ENCODE measurements at regions not wholly inside any gene's neighbourhood (a gene's known extent, or its start where the extent isn't known, plus 50 kb on each side); places are given as distances from the start of the nearest gene placed in this dataset.

DNA sequence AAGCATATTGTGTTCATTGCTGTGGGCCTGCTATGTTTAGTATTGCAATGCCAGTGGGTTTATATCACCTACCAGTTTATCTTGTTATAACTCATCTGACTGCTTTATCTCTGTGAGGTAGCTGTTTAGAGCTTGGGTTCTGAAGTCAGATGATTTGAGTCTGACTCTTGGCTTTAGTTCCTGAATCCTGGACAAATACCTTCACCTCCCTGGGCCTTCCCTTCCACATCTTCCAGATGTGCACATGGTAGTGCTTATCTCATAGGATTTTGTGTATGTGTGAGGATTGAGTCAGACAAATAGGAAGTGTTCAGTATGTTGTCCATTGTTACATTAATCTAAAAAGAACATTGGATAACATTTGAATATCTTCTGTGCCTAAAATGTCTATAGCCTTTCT is 63.5 kb upstream of the ANKRD10 start (continued):
- TF ChIP-seq FOXP1 (CRISPR knock-in tag; IDR thresholded peaks at IDR 0.05; ENCODE audit: borderline replicate concordance) (no peak), ZNF232 (CRISPR knock-in tag; IDR thresholded peaks at IDR 0.05) (no peak), TP53 (CRISPR knock-in tag; IDR thresholded peaks at IDR 0.05) (no peak), HMGA2 (CRISPR knock-in tag; IDR thresholded peaks at IDR 0.05) (no peak), NR1H2 (CRISPR knock-in tag; IDR thresholded peaks at IDR 0.05) (no peak), NFYB (CRISPR knock-in tag; conservative IDR thresholded peaks at IDR 0.05; ENCODE audit: low read depth) (no peak)
- TF ChIP-seq, protein P1, sequence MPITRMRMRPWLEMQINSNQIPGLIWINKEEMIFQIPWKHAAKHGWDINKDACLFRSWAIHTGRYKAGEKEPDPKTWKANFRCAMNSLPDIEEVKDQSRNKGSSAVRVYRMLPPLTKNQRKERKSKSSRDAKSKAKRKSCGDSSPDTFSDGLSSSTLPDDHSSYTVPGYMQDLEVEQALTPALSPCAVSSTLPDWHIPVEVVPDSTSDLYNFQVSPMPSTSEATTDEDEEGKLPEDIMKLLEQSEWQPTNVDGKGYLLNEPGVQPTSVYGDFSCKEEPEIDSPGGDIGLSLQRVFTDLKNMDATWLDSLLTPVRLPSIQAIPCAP (CRISPR knock-in tag; IDR thresholded peaks at IDR 0.05): no peak

DNA sequence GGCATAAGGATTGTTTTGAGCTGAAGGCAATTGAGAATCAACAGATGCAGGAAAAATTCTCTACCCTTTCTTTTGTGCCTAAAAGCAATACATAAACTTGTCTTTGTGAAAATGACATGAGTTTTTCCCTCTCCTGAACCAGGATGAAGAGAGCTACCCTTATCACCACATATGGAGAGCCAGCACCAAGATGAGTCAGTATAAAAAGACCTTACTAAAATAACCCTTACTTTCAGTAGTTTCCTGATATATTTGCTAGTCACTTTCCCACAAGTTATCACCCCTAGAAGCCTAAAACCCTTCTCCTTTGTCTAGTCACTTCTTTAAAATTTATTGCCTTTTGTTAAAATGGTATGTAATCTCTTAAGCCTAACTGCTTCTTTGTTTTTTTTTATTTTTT is 61.9 kb upstream of the ANKRD10 start:
- H3K9me3 Mint-ChIP-seq: peaks cover 48% of the 10 kb centered on the region
- no peak overlapping the region for H3K27ac Mint-ChIP-seq
- ChIA-PET POLR2A (no interaction called here), CTCF (no interaction called here)
- H3K4me3 Mint-ChIP-seq: no peak overlapping the region
- H3K27me3 Mint-ChIP-seq (ENCODE audit: low read depth): peaks cover 11% of the 10 kb centered on the region
- TF ChIP-seq TCF7 (CRISPR knock-in tag; IDR thresholded peaks at IDR 0.05; ENCODE audit: low read depth): no peak
- TF ChIP-seq, protein P2, sequence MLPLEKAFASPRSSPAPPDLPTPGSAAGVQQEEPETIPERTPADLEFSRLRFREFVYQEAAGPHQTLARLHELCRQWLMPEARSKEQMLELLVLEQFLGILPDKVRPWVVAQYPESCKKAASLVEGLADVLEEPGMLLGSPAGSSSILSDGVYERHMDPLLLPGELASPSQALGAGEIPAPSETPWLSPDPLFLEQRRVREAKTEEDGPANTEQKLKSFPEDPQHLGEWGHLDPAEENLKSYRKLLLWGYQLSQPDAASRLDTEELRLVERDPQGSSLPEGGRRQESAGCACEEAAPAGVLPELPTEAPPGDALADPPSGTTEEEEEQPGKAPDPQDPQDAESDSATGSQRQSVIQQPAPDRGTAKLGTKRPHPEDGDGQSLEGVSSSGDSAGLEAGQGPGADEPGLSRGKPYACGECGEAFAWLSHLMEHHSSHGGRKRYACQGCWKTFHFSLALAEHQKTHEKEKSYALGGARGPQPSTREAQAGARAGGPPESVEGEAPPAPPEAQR (CRISPR knock-in tag; IDR thresholded peaks at IDR 0.05): no peak
- TF ChIP-seq NR2C2 (CRISPR knock-in tag; IDR thresholded peaks at IDR 0.05): no peak
- TF ChIP-seq ZNF263 (CRISPR knock-in tag; IDR thresholded peaks at IDR 0.05; ENCODE audit: low read depth): no peak
- TF ChIP-seq, protein P3, sequence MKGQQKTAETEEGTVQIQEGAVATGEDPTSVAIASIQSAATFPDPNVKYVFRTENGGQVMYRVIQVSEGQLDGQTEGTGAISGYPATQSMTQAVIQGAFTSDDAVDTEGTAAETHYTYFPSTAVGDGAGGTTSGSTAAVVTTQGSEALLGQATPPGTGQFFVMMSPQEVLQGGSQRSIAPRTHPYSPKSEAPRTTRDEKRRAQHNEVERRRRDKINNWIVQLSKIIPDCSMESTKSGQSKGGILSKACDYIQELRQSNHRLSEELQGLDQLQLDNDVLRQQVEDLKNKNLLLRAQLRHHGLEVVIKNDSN (CRISPR knock-in tag; IDR thresholded peaks at IDR 0.05): no peak
- TF ChIP-seq, protein P4, sequence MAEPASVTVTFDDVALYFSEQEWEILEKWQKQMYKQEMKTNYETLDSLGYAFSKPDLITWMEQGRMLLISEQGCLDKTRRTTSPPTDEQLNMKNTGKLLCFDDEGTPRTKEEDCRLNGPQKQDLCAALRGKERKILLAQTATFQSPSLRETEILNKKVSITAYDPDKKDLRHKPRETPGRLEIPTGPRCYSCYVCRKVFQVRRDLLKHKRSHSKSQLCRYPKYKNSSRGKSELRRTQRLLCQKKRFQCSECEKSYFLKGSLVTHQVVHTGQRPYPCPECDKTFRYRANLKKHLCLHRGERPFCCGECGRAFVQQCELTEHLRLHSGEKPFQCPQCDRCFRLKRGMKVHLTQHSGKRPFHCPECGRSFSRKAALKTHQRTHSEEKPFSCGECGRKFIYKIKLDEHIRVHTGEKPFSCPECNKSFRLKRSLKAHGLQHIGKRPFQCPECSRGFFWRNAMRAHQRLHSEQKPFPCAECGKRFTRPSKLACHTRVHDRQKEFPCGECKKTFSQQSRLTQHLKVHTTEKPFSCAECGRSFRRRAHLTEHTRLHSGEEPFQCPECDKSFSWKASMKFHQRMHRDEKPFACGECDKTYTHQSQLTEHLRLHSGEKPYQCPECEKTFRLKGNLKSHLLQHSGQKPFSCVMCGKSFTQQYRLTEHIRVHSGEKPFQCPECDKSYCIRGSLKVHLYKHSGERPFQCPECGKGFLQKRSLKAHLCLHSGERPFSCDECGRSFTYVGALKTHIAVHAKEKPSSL (CRISPR knock-in tag; conservative IDR thresholded peaks at IDR 0.05): no peak
- TF ChIP-seq ZNF138 (CRISPR knock-in tag; conservative IDR thresholded peaks at IDR 0.05): no peak
- no peak for TF ChIP-seq CREB1 (CRISPR knock-in tag; IDR thresholded peaks at IDR 0.05)
- TF ChIP-seq, protein P5, sequence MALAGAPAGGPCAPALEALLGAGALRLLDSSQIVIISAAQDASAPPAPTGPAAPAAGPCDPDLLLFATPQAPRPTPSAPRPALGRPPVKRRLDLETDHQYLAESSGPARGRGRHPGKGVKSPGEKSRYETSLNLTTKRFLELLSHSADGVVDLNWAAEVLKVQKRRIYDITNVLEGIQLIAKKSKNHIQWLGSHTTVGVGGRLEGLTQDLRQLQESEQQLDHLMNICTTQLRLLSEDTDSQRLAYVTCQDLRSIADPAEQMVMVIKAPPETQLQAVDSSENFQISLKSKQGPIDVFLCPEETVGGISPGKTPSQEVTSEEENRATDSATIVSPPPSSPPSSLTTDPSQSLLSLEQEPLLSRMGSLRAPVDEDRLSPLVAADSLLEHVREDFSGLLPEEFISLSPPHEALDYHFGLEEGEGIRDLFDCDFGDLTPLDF (CRISPR knock-in tag; IDR thresholded peaks at IDR 0.05): no peak
- TF ChIP-seq ZNF423 (CRISPR knock-in tag; IDR thresholded peaks at IDR 0.05): no peak
- no peak for TF ChIP-seq IRF2 (CRISPR knock-in tag; IDR thresholded peaks at IDR 0.05; ENCODE audit: borderline replicate concordance, low read depth)
- TF ChIP-seq MXD4 (CRISPR knock-in tag; IDR thresholded peaks at IDR 0.05; ENCODE audit: borderline replicate concordance): no peak
- TF ChIP-seq FOXK1 (CRISPR knock-in tag; IDR thresholded peaks at IDR 0.05): no peak
- no peak for TF ChIP-seq NFATC4 (CRISPR knock-in tag; IDR thresholded peaks at IDR 0.05)
- no peak for TF ChIP-seq SMAD3 (CRISPR knock-in tag; IDR thresholded peaks at IDR 0.05; ENCODE audit: borderline replicate concordance)
- H3K36me3 Mint-ChIP-seq: peaks cover 7% of the 10 kb centered on the region
- H3K4me1 Mint-ChIP-seq: no peaks in the 10 kb centered on the region
- DNase-seq (ENCODE audit: low spot score): no peak
- ATAC-seq: no peak
